HG03521 (cell line): ENCODE measurements at regions not wholly inside any gene's neighbourhood (a gene's known extent, or its start where the extent isn't known, plus 50 kb on each side); places are given as distances from the start of the nearest gene placed in this dataset.

Experiments used
- ATAC-seq: cut with Tn5 transposase; IDR thresholded peaks from one replicate; pipeline ENCODE4 v1.9.1; 2021; ENCODE audit warnings: mild to moderate bottlenecking, moderate library complexity; ENCODE audit not compliant: unreplicated experiment

GRCh38 chr13:39159393-39159792 lies 121.1 kb downstream of the NHLRC3 start:
- ATAC-seq, result no peak

GRCh38 chr13:39159846-39160370 lies 121.7 kb downstream of the NHLRC3 start:
- ATAC-seq, result no peak

- no peak for ATAC-seq
Observed at GRCh38 chr13:39167018-39167417, 128.8 kb downstream of the NHLRC3 start.

- ATAC-seq, result no peak
Observed at GRCh38 chr13:39170711-39171110, 132.5 kb downstream of the NHLRC3 start.

- no peak for ATAC-seq
Observed at GRCh38 chr13:39185326-39185725, 147.1 kb downstream of the NHLRC3 start.

GRCh38 chr13:39186205-39186875 lies 148.1 kb downstream of the NHLRC3 start:
- no peak for ATAC-seq

GRCh38 chr13:39189778-39190177 lies 151.5 kb downstream of the NHLRC3 start:
- no peak for ATAC-seq

GRCh38 chr13:39196965-39197646 lies 158.8 kb downstream of the NHLRC3 start:
- no peak for ATAC-seq

GRCh38 chr13:39197647-39198007 lies 159.4 kb downstream of the NHLRC3 start:
- ATAC-seq, result no peak

GRCh38 chr13:39200249-39200910 lies 162.1 kb downstream of the NHLRC3 start:
- ATAC-seq, result no peak

- ATAC-seq, result no peak
Observed at GRCh38 chr13:39201180-39201579, 162.9 kb downstream of the NHLRC3 start.

GRCh38 chr13:39202746-39203145 lies 164.5 kb downstream of the NHLRC3 start:
- ATAC-seq, result no peak

GRCh38 chr13:39208636-39209035 lies 170.4 kb downstream of the NHLRC3 start:
- ATAC-seq, result no peak

GRCh38 chr13:39209731-39210531 lies 171.7 kb downstream of the NHLRC3 start:
- ATAC-seq, result no peak

GRCh38 chr13:39210961-39211534 lies 172.8 kb downstream of the NHLRC3 start:
- no peak for ATAC-seq

- ATAC-seq, result no peak
Observed at GRCh38 chr13:39215971-39216370, 177.7 kb downstream of the NHLRC3 start.

GRCh38 chr13:39217471-39217870 lies 179.2 kb downstream of the NHLRC3 start:
- no peak for ATAC-seq

GRCh38 chr13:39224671-39225240 lies 186.5 kb downstream of the NHLRC3 start:
- no peak for ATAC-seq

- ATAC-seq, result no peak
Observed at GRCh38 chr13:39225860-39226259, 187.6 kb downstream of the NHLRC3 start.

- ATAC-seq, result no peak
Observed at GRCh38 chr13:39226359-39226758, 188.1 kb downstream of the NHLRC3 start.
